ENCODE measurements at regions not wholly inside any gene's neighbourhood (a gene's known extent, or its start where the extent isn't known, plus 50 kb on each side); places are given as distances from the start of the nearest gene placed in this dataset.

DNA sequence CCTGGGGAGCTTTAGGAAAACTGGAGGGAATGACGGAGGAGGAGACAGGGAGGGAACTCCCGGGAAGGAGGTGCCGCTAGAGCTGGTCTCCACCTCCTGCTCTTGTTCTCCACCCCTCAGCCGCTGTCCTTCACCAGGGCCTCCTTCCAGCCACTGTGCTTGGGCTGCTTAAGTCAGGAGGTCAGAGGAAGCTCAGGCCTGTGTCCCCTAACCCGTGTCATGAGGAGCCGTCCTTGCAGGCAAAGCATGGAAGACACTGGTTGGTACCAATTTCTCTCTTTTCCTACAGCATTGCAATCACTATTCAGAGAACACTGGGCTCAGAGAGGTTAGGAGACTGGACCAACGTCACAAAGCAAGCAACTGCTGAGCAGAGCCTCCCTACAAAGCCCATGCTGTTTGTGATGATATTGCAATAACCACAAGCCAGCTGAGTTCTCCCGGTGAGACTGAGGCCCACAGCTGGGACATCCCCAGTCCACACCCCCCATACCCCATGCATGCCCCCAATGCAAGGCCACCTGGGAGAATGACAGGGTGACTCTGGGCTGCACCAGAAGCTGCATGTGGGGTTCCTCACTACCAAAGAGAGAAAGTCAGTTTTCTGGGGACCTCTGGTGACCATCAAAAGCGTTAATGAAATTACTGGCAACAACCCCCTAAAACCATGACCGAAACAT lies 427.5 kb downstream of the NPHP4 start:
- no peak for DNase-seq

DNA sequence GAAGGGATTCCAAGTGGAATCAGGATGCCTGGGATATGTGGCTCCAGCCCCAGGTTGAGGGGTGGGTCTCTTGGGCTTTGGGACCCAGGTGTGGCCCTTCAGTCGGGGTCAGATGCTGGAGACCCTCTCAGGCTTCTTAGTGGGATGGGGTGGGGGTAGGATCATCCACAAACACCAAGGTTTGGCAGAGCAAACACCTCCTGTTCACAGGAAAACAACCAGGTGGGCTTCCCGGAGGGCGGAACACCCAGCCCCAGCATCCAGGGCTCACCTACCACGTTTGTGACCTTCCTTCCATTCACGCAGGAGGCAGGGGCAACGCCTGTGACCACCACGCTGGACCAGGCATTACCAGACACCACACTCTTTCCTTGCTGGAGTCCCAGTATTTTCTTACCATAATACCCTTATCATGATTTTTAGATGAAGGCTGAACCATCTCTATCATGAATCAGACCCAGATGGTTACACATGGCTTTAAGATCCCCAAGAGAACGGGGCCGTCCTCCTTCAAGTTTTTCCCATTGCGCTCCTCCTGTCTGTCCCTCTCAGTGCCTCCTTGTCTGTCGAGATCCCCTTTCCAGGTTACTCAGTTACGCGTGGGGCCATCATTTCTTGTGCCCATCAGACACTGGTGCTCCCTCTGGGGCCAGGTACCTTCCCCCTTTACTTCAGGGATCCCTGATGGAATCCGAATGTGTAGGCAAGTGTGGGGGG lies 428.2 kb downstream of the NPHP4 start:
- no peak for DNase-seq

DNA sequence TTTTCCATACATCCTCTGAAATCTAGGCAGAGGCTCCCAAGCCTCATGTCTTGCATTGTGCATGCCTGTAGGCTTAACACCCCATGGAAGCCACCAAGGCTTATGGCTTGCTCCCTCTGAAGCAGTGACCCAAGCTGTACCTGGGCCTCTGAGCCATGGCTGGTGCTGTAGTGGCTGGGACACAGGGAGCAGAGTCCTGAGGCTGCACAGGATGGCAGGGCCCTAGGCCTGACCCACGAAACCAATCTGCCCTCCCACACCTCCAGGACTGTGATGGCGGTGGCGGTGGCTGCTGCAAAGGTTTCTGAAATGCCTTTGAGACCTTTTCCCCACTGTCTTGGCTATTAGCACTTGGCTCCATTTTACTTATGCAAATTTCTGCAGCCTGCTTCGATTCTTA lies 429.5 kb downstream of the NPHP4 start:
- no peak for DNase-seq

GRCh38 chr1:5562331-5562730 lies 429.9 kb downstream of the NPHP4 start:
- DNase-seq, result no peak

DNA sequence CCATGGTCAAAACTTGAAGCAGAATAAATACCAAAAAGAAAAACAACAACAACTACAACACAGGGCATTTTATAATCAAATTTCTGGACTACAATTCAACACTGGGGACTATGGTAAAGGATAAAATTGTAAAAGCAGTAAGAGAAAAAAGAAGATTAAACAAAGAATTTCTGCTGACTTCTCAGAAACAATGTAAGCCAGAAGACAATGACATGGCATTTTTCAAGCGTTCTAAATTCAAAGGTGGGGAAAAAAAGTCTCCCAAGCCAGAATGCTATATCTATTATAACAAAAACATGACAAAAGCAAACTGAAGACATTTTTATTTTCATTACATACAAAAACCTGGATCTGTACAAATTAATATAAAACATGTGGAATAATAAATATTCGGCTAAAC lies 433.1 kb downstream of the NPHP4 start:
- no peak for DNase-seq

GRCh38 chr1:5555853-5556252 lies 436.4 kb downstream of the NPHP4 start:
- DNase-seq, result no peak

GRCh38 chr1:5554784-5555183 lies 437.4 kb downstream of the NPHP4 start:
- DNase-seq, result no peak

GRCh38 chr1:5554111-5554510 lies 438.1 kb downstream of the NPHP4 start:
- DNase-seq, result no peak

DNA sequence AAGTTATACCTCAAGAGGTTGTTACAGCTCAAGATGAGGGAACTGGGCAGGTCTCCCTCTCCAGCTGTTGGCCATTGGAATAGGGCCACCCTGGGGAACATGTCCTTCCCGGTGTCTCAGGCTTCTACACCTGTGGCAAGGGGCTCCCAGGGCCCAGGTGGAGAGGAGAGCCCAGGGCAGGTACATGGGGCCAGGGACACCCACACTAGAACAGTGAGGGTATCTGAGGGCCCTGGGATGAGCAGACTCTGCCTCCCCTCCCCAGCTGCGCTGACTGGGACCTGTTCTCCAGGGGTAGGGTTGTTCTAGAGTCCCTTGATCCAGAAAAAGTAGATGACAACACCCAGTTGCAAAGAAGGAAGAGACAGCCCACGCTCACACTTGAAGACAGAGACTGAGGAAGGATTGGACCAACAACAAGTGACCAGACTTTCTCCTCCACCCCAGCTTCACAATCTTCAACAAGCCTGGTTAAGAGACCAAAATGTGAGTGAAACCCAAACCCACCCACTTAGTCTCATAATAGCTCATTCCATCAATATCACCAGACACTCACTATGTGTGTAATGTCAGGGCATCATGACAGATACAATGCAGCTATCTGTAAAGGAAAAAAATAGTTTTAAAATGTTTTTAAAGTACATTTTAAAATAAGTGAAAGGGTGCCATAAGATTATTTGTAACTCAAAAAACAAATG lies 439.3 kb downstream of the NPHP4 start:
- no peak for DNase-seq

DNA sequence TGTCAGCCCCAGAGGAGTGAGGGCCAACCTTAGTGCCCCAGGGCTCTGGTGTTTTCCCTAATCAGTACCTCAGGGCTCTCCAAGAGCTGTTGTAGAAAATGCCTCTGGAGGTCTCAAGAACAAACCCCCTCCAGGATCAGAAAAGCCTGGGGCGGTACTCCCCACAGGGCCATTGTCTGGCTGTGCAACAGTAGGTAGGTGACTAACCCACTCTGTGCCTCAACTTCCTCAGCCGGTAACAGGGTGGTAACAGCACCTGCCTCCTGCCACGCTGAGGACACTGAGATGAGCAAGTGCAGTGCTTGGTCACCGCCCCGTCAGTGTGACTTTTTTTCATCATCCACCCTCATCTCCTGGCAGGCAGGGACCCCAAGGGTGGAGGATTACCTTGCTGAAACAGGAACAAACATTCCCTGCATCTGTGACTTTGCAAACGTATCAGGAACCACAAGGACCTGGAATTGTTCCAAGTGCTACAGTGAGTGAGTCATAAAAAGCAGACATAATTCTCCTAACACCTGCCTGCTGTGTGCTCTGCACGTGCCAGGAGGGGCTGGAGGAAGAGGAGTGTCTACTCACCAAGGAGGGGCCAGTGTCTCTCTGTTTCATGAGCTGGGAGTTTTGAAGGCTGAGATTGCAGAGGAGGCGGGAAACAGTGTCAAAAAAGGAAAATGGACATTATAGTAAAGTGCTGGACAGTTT lies 440.8 kb downstream of the NPHP4 start:
- peak; percentile 53 for DNase-seq

- DNase-seq, result no peak
Observed at GRCh38 chr1:5548266-5548665, 444.0 kb downstream of the NPHP4 start.

DNA sequence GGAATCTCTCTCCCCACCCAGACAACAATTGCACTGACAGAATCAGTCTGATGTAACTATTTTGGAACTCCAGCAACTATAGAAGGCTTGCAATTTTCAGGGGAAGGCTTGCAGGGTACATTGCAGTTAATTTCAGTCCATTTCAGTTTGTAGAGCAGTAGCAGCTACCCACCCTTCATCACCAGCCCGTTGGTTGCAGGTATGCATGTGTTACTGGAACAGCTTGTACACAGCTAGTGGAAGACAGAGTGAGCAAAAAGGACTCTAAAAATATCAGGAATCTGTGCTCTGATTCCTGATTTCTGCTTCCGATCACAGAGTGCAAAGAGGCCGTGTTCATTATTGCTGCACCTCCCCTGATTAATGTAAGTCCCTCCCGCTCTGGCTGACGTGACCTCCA lies 449.0 kb downstream of the NPHP4 start:
- DNase-seq, result no peak

DNA sequence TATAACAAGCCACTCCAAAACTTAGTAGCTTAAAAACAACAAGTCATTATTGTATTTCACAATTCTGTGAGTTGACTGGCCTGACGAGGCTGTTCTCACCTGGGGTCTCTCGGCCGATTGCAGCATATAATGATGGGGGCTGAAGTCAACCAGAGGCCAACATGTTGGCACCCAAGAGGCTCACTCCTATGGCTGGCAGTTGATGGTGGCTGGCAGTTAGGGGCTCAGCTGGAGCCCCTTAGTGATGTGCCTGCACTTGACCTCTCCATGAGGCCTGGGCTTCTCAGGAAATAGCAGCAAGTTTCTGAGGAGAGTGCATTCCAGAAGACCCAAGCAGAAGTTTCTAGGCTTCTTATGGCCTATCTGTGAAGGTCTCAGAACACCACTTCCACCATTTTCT lies 459.4 kb downstream of the NPHP4 start:
- DNase-seq, result no peak

GRCh38 chr1:5526822-5527551 lies 465.2 kb downstream of the NPHP4 start:
- DNase-seq, result no peak

GRCh38 chr1:5526385-5526750 lies 465.9 kb downstream of the NPHP4 start:
- DNase-seq, result no peak

DNA sequence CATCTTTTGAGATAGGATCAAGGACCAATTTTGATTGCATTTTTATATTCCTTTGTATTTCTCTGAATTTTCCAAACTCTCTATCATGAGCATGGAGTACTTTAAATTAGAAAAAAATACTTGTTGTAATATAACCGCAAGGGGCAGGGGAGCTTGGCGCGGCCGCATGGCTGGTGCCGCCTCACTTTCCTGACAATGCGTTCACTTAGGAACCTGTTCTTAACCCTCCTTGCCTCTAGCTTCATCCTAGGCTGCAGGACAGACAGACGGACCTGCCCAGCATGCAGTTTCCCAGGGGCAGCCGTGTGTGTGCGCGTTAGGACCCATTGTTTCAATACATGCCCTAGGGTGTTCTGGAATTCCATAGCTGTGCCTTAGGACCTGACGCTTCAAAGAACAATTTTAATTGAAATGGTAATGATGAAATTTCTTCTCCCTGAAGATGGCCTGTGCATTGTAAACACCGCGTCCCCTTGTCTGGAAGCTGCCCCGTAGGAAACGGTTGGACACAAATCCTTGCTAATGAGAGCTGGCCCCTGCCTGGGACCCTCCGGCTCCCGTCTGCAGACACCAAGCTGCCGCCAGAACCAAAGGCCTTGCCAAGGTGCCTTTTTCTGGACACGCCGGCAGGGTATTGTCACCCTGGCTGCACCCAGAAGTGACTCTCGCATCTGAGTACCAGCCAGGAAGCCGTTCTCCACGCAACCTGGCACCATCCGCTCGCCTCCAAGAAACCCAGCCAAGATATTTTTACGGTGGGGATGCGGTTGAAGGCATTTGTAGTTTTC lies 466.4 kb downstream of the NPHP4 start:
- DNase-seq, result no peak

- DNase-seq, result no peak
Observed at GRCh38 chr1:5522531-5523145, 469.6 kb downstream of the NPHP4 start.

GRCh38 chr1:5519366-5520135 lies 472.7 kb downstream of the NPHP4 start:
- DNase-seq, result no peak

GRCh38 chr1:5516756-5517155 lies 475.5 kb downstream of the NPHP4 start:
- DNase-seq, result no peak

- no peak for DNase-seq
Observed at GRCh38 chr1:5515501-5515900, 476.7 kb downstream of the NPHP4 start.
